ENCODE measurements at regions not wholly inside any gene's neighbourhood (a gene's known extent, or its start where the extent isn't known, plus 50 kb on each side); places are given as distances from the start of the nearest gene placed in this dataset.

DNA sequence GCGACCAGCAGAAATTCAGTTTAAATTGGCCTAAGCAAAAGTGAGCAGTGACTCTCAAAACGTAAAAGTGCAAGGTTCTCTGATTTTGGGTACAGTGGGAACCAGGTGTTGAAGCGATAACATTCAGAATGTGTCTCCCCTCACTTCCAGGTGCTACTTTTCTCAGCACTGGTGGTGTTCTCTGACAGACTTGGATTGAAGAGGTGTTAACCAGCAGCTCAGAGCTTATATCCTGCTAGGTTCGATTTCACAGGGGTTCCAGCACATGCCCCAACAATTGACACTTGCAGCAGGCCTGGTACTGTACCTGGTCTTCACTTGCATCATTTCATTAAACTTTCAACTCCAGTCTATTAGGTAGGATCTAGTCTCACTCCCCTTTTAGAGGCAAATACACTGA lies 680.2 kb downstream of the VRK1 start:
- no peak for DNase-seq (ENCODE audit: low read depth in 3 of 3, low spot score in 1 of 3)

DNA sequence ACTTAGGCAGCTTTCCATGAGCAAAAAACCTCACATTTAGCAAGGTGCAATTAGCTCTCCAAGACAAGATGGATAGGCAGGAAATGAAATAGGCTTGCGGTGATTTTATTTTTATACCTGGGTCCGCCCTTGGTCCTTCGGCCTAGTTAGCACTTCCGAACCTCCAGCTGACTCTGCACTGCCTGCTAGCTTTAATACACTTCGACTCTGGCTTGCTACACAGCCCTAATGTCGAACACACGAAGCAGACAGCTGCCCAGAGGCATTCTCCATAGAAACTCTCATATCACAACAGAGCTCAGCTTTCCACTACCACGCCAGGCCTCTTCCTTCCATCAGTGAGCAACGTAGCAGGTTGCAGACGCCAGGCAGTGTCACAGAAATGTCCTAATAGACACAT lies 688.0 kb downstream of the VRK1 start:
- DNase-seq (ENCODE audit: low read depth in 3 of 3, low spot score in 1 of 3) = no peak

DNA sequence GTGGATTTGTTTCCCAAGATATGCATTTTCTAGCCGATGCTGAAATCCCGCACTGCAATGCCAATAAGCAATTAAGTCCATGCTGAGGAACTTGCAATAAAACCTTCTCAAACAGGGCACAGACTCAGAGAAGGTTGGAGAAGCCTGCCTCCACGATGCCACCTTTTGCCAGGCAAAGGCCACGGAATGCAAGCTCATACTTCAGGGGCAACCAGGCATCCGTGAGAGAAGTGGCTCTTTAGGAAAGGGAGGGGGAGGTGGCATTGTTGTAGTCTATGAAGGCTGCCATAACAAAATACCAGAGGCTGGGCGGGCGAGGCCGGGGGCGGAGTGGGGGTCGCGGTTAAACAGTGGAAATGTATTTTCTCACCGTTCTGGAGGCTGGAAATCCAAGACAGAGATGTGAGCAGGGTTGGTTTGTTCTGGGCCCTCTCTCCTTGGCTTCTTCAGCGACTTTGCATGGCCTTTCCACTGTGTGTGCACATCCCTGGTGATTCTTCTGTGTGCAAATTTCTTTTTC lies 689.5 kb downstream of the VRK1 start:
- DNase-seq (ENCODE audit: low read depth in 3 of 3, low spot score in 1 of 3) = no peak

DNA sequence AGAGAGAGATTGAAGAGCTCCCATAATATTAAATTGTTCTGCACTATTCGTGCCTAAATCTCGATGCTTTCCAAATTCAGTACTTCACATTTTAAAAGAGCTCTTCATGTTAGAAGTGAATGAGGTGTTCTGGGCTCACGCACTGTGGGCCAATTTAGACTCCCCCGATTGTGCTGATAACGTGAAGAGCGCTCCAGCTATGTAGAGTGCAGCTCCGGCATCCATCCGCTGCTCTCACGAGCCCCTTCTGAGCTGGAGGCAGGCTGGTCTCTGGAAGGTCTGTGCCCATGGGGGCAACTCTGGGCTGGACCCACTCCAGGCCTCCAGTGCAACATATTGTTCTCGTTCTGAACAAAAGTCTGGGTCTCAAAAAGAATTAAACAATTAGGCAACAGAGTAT lies 692.6 kb downstream of the VRK1 start:
- no peak for DNase-seq (ENCODE audit: low read depth in 3 of 3, low spot score in 1 of 3)

DNA sequence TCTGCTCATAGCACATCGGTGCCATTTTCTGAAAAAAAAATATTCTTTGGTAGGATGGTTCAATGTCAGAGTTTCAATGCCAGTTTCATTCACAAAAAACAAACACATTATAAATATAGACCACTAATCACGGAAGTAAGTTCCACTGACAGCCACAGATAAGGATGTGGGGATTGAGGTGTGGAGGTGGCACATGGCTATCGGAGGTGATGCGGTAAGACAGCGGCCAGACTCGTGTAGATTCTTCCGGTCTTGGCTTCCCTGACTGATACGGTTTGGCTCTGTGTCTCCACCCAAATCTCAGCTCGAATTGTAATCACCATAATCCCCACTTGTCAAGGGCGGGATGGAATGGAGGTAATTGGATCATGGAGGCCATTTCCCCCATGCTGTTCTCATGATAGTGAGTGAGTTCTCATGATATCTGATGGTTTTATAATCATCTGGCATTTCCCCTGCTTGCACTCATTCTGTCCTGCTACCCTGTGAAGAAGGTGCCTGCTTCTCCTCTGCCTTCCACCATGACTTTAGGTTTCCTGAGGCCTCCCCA lies 693.4 kb downstream of the VRK1 start:
- no peak for DNase-seq (ENCODE audit: low read depth in 3 of 3, low spot score in 1 of 3)

DNA sequence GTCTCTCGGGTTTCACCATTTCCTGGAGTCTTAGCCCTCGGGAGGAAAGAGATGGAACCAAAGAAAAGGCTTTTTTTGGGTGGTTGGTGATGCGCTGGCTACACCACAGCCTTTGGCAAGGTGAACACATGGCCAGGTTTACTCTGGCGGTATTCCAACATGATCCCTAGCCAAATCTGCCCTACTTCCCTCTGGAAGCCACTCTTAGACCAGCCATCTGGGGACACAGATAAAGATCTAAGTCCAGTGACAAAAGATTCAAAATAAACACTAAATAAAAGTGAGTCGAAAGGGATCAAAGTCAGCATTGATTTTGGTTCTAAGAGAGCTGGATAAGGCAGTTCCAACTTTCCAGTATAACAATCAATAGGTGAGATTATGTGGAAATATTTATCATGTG lies 694.5 kb downstream of the VRK1 start:
- no peak for DNase-seq (ENCODE audit: low read depth in 3 of 3, low spot score in 1 of 3)

DNA sequence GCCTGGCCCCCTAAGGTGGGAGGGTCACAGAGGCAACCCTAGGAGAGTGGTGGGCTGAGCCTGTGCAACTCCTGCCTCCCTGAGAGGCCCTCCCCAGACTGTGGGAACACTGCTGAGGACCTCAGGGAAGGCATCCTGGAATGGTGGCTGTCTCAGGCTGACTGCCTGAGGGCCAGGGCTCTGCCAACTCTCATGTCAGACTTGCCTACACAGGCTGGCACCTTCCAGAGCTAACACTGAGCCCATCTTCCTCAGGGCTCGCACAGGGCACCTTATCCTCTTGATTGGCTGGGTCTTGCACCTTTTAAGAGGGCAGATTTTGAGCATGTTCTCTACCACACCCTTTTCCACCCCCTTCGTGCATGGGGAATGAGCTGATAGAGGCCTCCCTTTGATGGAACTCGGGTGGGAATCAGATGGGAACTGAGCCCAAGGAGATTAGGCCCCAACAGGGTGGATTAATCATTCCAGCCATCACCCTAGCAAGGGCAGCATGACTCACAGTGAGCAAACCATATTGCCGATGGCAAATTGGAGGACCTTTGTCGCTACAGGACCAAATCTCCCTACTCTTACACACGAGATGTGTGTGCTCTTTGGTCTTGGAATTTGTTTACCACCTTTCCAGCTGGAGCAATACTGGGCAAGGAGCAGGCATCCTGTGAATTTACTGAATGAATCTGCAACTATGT lies 702.8 kb downstream of the VRK1 start:
- no peak for DNase-seq (ENCODE audit: low read depth in 3 of 3, low spot score in 1 of 3)

DNA sequence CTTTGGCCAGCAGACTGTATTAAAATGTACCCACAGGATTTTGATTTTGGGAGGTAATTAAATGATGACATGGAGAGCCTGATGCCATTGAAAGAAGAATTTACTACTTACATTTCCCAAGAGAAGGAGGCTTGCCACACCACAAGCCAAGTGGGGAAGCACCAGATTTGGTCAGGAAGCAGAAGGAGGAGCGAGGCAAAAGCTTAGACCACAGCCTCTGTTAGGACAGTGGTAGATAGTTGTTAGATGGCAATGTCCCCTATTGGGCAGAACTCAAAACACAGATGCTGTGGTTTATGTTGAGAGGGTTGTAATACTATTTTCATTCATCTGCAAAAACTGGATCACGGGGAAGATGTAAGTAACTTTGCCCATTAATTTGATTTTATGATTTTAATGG lies 709.4 kb downstream of the VRK1 start:
- no peak for DNase-seq (ENCODE audit: low read depth in 3 of 3, low spot score in 1 of 3)

DNA sequence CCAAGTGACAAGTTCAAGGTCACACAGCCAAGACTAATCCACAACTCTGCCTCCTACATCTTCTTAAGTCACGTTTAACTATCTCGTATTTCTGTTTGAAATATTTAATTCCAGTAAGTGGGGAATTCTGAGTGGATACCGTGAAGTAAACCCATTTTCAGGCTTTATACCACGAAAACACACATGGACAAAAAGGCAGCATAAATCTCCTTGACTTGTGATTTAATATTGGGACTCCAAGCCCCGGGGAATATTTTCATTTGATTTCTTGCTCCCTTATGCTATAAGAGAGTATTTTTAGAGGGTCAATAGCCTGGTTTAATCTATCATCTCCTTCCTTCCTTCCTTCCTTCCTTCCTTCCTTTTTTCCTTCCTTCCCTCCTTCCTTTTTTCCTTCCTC lies 716.7 kb downstream of the VRK1 start:
- DNase-seq (ENCODE audit: low read depth in 3 of 3, low spot score in 1 of 3) = no peak

DNA sequence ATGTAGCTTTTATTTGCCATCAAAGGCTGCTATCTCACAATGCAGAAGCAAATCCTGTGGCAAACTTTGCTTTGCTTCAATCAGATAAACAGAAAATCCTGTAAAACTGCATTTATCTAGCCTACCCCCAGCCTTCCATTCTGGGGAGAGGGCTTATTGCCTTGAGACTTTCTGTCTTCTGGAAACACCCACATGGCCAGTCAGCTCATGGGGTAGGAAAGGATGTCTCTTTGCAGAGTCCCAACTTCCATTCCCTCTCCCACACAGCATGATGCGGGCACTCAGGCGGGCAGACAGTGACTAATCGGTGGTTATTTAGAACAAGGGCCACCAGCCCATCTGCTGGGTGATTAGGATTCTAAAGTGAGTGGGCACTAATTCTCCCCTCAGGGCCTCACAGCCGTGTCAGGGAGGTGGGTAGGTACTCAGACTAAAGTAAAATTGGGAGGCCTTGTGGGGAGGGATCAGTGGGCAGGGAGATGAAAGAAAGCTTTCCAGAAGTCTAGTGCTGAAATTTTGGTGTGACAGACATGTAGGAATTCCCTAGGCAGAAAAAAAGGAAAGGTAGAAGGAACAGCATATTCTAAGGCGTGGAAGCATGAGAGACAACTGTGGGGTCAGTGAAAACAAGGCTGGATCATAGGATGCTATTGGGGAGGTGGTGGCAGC lies 720.5 kb downstream of the VRK1 start:
- DNase-seq (ENCODE audit: low read depth in 3 of 3, low spot score in 1 of 3) = no peak

DNA sequence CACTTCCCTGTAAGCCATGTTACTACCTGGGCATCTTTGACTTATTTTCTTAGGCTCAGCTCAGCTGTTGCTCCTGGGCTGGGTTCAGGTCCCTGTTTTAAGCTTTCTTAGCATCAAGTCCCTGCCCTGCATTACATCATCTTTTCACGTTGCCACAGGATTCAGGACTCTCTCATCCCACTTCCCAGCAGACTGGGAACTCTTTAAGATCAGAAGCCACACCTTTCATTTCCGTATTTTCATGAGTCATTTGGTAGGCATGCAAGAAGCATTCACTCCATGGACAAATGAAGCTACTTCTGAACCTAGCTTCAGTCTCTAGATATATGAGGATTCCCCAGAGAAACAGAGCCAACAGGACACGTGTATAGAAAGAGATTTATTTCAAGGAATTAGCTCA lies 726.8 kb downstream of the VRK1 start:
- no peak for DNase-seq (ENCODE audit: low read depth in 3 of 3, low spot score in 1 of 3)

DNA sequence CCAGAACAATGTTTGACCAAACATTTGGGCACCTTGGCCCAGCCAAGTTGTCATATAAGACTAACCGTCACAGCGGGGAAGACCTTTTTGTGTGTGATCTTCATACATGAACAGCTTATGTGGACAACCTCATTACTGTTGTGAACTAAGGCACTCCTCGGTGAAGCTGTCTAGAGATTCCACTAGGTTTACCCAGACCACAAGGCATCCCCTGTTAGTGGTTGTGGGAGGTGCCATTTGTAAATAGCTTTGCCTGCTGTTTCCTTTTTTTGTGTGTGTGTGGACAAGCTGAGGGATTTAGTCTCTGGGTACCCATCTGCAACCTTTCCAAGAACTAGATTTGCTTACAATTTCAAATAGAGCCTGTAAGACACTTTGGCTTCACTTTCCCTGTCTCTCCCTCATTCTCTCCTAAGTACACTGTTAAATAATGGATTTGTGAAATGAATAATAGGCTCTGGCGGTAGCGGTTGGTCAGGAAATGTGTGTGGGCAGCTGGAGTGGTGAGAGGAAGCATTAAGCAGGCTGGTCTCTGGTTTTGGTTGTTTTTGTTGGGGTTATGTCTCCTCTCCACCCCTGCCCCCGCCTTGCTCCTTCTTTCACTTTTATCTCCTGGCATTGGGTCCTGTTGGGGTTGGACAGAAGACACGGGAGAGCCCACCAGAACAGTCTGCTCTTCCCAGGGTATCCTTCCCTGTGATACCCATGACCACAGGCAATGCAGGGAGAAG lies 727.6 kb downstream of the VRK1 start:
- DNase-seq (ENCODE audit: low read depth in 3 of 3, low spot score in 1 of 3) = no peak

DNA sequence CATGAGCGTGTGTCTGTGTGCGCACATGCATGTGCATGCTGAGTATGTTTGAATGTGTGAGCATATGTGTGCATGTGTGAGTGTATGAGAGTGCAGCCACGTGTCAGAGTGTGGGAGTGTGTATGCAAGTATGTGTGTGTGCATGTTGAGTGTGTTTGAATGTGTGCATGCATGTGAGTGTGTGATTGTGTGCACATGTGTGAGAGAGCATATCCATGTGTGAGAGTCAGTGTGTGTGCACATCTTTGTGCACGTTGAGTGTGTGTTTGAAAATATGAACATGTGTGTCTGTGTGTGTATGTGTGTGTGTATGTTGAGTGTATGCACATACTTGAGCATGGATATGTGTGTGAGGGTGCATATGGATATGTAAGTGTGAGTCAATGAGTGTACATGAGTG lies 730.8 kb downstream of the VRK1 start:
- DNase-seq (ENCODE audit: low read depth in 3 of 3, low spot score in 1 of 3) = no peak

DNA sequence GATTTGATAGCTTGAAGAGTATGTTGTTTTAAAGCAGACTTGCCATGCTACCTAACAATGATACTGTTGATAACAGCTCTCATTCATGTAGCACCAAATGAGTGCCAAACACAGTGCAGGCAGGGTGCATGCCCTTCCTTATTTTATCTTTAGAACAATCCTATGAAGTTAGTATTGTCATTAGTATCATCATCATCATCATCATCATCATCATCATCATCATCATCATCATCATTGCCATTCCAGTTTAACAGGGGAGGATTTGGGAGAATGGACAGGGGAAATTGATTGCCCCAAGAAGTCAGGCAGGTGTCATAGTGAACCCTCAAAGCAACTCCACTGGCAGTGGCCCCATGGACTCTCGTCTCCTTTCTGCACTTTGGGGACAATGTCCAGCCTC lies 734.9 kb downstream of the VRK1 start:
- DNase-seq (ENCODE audit: low read depth in 3 of 3, low spot score in 1 of 3) = no peak

DNA sequence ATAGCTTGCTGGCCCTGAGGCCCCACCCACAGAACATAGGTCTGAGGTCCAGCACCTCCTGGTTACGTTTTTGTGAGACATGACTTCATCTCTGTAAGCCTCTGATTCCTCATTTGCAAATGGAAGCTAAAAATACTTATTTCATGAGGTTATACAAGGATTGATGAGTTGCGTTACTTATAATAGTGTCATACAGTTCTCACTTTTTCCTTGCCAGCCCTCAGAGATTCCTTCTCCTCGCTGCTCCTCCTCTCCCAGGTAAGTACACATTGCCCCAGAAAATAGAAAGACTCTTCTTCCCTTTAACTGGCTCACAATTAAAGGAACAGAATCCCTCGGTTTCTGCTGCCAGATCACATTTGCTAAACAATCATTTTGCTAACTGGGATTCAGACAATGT lies 739.2 kb downstream of the VRK1 start:
- DNase-seq (ENCODE audit: low read depth in 3 of 3, low spot score in 1 of 3) = no peak

DNA sequence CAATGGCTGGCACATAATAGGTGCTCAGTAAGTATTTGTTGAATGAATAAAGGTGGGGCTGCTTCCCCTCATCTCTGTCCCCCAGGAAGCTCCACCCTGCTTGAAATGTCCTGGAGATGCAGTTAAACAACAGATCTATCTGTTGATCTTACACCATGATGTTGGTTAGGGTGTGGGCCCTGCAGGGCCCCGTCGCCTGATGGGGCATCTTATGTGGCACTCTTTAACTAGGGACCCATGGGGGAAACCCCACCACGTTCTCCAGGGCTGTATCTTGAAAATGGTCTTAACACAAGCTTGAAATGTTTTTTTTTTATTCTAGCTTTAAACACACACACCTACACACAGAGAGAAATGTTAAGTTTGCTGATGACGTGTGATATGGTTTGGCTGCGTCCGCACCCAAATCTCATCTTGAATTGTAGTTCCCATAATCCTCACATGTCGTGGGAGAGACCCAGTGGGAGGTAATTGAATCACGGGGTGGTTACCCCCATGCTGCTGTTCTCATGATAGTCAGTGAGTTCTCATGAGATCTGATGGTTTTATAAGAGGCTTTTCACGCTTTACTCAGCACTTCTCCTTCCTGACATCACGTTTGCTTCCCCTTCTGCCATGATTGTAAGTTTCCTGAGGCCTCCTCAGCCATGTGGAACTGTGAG lies 741.7 kb downstream of the VRK1 start:
- no peak for DNase-seq (ENCODE audit: low read depth in 3 of 3, low spot score in 1 of 3)

DNA sequence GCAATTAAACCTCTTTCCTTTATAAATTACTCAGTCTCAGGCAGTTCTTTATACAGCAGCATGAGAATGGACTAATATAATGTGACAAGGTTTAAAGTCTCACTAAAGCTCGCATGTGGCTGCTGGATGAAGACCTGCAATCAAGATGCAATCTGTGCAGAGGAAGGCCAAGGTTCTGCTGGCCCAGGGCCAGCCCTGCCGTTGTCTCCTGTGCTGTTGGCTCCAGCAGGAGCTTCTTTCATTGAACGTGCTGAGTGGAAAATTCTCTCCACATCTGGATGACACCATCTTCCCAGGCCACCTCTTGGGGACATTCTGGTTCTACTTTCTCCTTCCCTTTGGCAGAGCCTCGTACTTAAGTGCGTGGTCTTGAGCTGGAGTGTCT lies 742.2 kb downstream of the VRK1 start:
- DNase-seq (ENCODE audit: low read depth in 3 of 3, low spot score in 1 of 3) = no peak

DNA sequence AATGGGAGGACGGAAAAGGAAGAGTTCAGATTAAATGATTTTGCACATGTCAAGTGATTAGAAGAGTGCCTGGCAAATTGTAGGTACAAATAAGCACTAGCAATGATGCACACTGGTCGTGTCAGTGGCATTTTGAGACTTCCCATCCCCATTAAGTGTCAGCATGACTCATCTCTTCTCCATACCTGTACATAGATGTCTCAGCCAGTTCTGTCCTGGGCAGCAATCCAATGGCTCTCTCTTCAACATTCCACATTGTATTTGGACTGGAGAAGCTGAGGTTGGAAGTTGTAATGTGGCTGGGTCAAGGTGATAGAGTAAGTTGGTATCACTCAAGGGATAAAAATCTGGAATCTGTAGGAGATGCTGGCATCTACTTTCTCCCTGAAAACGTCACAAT lies 742.7 kb downstream of the VRK1 start:
- DNase-seq (ENCODE audit: low read depth in 3 of 3, low spot score in 1 of 3) = no peak

DNA sequence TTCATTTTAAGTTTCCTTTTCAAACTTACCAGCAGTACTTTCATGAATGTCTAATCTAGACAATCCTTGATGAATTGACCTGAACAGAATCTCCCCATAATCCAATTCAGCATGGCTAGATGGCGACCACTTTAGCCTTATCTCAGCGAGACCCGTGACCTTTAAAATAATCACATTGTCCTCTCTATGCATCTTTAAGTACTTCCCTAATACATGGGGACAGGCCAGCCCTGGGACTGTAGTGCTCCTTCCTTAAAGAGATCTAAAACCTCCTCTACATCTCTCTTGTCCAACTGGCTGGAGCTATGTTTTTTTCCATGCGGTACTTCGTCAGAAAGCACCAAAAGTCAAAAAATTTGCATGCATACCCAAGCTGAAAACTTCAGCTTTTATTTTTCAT lies 746.0 kb downstream of the VRK1 start:
- no peak for DNase-seq (ENCODE audit: low read depth in 3 of 3, low spot score in 1 of 3)

DNA sequence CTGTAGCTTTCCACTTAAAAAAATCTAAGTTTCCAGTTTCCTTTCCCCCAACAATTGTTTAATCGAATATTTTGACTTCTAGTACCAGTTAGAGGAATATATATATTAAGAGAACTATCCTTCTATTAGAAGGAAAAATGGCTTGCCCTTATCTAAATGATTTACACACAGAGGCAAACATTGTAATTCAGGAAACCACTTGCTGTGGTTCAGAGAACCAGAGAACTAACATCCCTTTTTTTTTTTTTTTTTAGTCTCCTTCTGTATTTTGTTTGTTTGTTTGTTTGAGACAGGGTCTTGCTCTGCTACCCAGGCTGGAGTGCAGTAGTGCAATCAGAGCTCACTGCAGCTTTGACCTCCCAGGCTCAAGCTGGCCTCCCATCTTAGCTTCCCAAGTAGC lies 746.6 kb downstream of the VRK1 start:
- DNase-seq (ENCODE audit: low read depth in 3 of 3, low spot score in 1 of 3) = no peak

DNA sequence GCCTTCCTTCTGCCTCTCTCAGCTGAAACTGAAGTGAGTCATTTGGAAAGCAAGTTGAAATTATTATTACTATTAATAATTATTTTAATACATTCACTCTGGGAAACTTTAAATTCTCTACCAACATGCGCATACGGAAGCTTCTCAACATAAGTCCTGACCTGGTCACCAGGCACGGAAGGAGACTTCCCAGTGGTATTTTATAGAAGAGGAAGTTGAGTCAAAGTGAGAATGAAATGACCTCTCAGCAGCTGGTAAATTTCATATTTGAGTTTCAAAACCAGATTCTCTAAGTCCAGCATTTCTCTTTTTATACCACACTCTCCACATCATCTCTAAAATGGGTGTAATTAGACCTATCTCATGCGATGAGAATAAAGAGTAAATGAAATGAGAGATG lies 747.4 kb downstream of the VRK1 start:
- DNase-seq (ENCODE audit: low read depth in 3 of 3, low spot score in 1 of 3) = no peak

Data from stimulated activated CD4-positive, alpha-beta T cell treated with anti-CD3 and anti-CD28 coated beads, TNF-alpha, amount 100 ng/mL, for 1 hour (primary cell).